IMR-90 (cell line): ENCODE measurements at regions not wholly inside any gene's neighbourhood (a gene's known extent, or its start where the extent isn't known, plus 50 kb on each side); places are given as distances from the start of the nearest gene placed in this dataset.

ENCODE experiments used
- ATAC-seq: fragments of 200-7000 bp; cut with Tn5 transposase; 2 replicates; pipeline ENCODE4 v1.9.1; 2020; ENCODE audit warnings: low read depth, mild to moderate bottlenecking, moderate library complexity
- BruUV-seq: library from RNA; stranded (reverse); fragments of 400-500 nt; replicated peaks from 2 replicates; lab custom pipeline; 2021; lab: Mats Ljungman, UMichigan
- CTCF ChIA-PET: fragments of 300-600 bp; formaldehyde crosslinking; extraction: SDS; loops from one replicate; lab custom pipeline; 2021; ENCODE audit warnings: antibody characterized with exemption; lab: Yijun Ruan, JAX
- POLR2A ChIA-PET: fragments of 300-600 bp; sonication (Branson Sonifier 250); formaldehyde crosslinking; loops from one replicate; lab custom pipeline; 2022; ENCODE audit warnings: antibody characterized with exemption; ENCODE audit not compliant: unreplicated experiment; lab: Charles Lee
- DNase-seq: peaks from one replicate; pipeline ENCODE4 v3.0.0; 2013
- H2AFZ ChIP-seq: replicated peaks from 2 replicates; pipeline ENCODE3; 2013; ENCODE audit warnings: low read length, mild to moderate bottlenecking; ENCODE audit not compliant: poor library complexity
- H2AK5ac ChIP-seq: 2 replicates; pipeline ENCODE4 v1.6.1; 2013; ENCODE audit warnings: low read depth, low read length, inconsistent platforms
- H2AK9ac ChIP-seq: replicated peaks from 2 replicates; pipeline ENCODE3; 2013; ENCODE audit warnings: mild to moderate bottlenecking, low read depth, low read length, moderate library complexity; ENCODE audit not compliant: poor library complexity
- H2BK120ac ChIP-seq: 2 replicates; pipeline ENCODE4 v1.6.1; 2013; ENCODE audit warnings: low read depth, low read length, inconsistent platforms
- H2BK15ac ChIP-seq: 3 replicates; pipeline ENCODE4 v1.6.1; 2013; ENCODE audit warnings: low read depth, low read length, inconsistent platforms
- H2BK20ac ChIP-seq: 2 replicates; pipeline ENCODE4 v1.6.1; 2013; ENCODE audit warnings: low read depth, mild to moderate bottlenecking, inconsistent platforms, low read length, moderate library complexity
- H2BK5ac ChIP-seq: 2 replicates; pipeline ENCODE4 v1.6.1; 2013; ENCODE audit warnings: mild to moderate bottlenecking, low read depth, low read length, inconsistent platforms; ENCODE audit not compliant: poor library complexity, severe bottlenecking
- H3K14ac ChIP-seq: replicated peaks from 2 replicates; pipeline ENCODE4 v1.6.1; 2013; ENCODE audit warnings: low read depth, low read length, inconsistent platforms
- H3K18ac ChIP-seq: 2 replicates; pipeline ENCODE4 v1.6.1; 2013; ENCODE audit warnings: low read depth, low read length, control low read depth
- H3K23ac ChIP-seq: 2 replicates; pipeline ENCODE4 v1.6.1; 2013; ENCODE audit warnings: low read depth, low read length, inconsistent platforms
- H3K27ac ChIP-seq: 2 replicates; pipeline ENCODE4 v1.5.1; 2013; ENCODE audit warnings: mild to moderate bottlenecking, control low read depth, low read length; ENCODE audit not compliant: insufficient read depth
- H3K27me3 ChIP-seq: 2 replicates; pipeline ENCODE4 v1.6.1; 2013; ENCODE audit warnings: low read length; ENCODE audit not compliant: control insufficient read depth, insufficient read depth
- H3K36me3 ChIP-seq: 2 replicates; pipeline ENCODE4 v1.6.1; 2013; ENCODE audit warnings: low read length, mixed read lengths; ENCODE audit not compliant: control insufficient read depth, insufficient read depth
- H3K4ac ChIP-seq: 2 replicates; pipeline ENCODE4 v1.6.1; 2013; ENCODE audit warnings: low read depth, low read length, inconsistent platforms
- H3K4me1 ChIP-seq: 2 replicates; pipeline ENCODE4 v1.6.1; 2013; ENCODE audit warnings: low read length, mixed read lengths; ENCODE audit not compliant: control insufficient read depth, insufficient read depth
- H3K4me2 ChIP-seq: 2 replicates; pipeline ENCODE4 v1.6.1; 2013; ENCODE audit warnings: low read depth, mild to moderate bottlenecking, control low read depth, low read length, moderate library complexity
- H3K4me3 ChIP-seq: 2 replicates; pipeline ENCODE4 v1.5.1; 2013; ENCODE audit warnings: low read depth, mild to moderate bottlenecking, control low read depth, low read length, moderate library complexity; ENCODE audit not compliant: insufficient read depth
- H3K56ac ChIP-seq: 2 replicates; pipeline ENCODE4 v1.6.1; 2013; ENCODE audit warnings: low read length, inconsistent platforms; ENCODE audit not compliant: insufficient read depth; ENCODE audit errors: extremely low read depth
- H3K79me1 ChIP-seq, 2 experiments: 2 replicates each; pipeline ENCODE4 v1.6.1; 2013; ENCODE audit warnings: low read length in 2 of 2, inconsistent platforms in 1 of 2, low read depth in 1 of 2
- H3K9ac ChIP-seq: 2 replicates; pipeline ENCODE4 v1.6.1; 2013; ENCODE audit warnings: low read depth, low read length, control low read depth
- H3K9me1 ChIP-seq: 2 replicates; pipeline ENCODE4 v1.6.1; 2013; ENCODE audit warnings: low read length, inconsistent platforms; ENCODE audit not compliant: insufficient read depth
- H3K9me3 ChIP-seq: 2 replicates; pipeline ENCODE4 v1.6.1; 2013; ENCODE audit warnings: low read length; ENCODE audit not compliant: control insufficient read depth, insufficient read depth
- H4K20me1 ChIP-seq: 2 replicates; pipeline ENCODE4 v1.6.1; 2013; ENCODE audit warnings: low read length, inconsistent platforms; ENCODE audit not compliant: insufficient read depth
- H4K5ac ChIP-seq: 2 replicates; pipeline ENCODE4 v1.6.1; 2013; ENCODE audit warnings: mild to moderate bottlenecking, low read depth, low read length, control low read depth
- H4K8ac ChIP-seq, 2 experiments: 2 replicates each; pipeline ENCODE4 v1.6.1; 2013; ENCODE audit warnings: low read depth in 2 of 2, low read length in 2 of 2, control low read depth in 1 of 2, inconsistent platforms in 1 of 2
- H4K91ac ChIP-seq: 2 replicates; pipeline ENCODE4 v1.6.1; 2013; ENCODE audit warnings: low read depth, low read length, inconsistent platforms; ENCODE audit not compliant: insufficient read depth
- BHLHE40 ChIP-seq: fragments of 150-350 bp; IDR thresholded peaks from 2 replicates; pipeline ENCODE4 v1.6.1; 2016; ENCODE audit warnings: mild to moderate bottlenecking, low read depth, low read length
- CEBPB ChIP-seq: IDR thresholded peaks from 2 replicates; pipeline ENCODE4 v1.6.1; 2012; ENCODE audit warnings: low read depth, low read length, improper control_type of control experiment
- CHD1 ChIP-seq: IDR thresholded peaks from 2 replicates; pipeline ENCODE4 v1.6.1; 2012; ENCODE audit warnings: low read depth, low read length, improper control_type of control experiment
- CTCF ChIP-seq: conservative IDR thresholded peaks from 2 replicates; pipeline ENCODE4 v1.5.1; 2012; ENCODE audit warnings: mild to moderate bottlenecking, low read depth, low read length, improper control_type of control experiment
- ELK1 ChIP-seq: fragments of 150-350 bp; IDR thresholded peaks from 2 replicates; pipeline ENCODE4 v1.6.1; 2016; ENCODE audit warnings: low read depth, mild to moderate bottlenecking, low read length, moderate library complexity, borderline replicate concordance
- FOS ChIP-seq: fragments of 150-350 bp; IDR thresholded peaks from 2 replicates; pipeline ENCODE4 v1.6.1; 2016; ENCODE audit warnings: low read depth, low read length
- MAFK ChIP-seq: IDR thresholded peaks from 2 replicates; pipeline ENCODE4 v1.6.1; 2012; ENCODE audit warnings: low read depth, low read length, improper control_type of control experiment
- MAZ ChIP-seq: IDR thresholded peaks from 2 replicates; pipeline ENCODE4 v1.6.1; 2012; ENCODE audit warnings: low read depth, mild to moderate bottlenecking, low read length, improper control_type of control experiment, moderate library complexity, borderline replicate concordance
- MXI1 ChIP-seq: IDR thresholded peaks from 2 replicates; pipeline ENCODE4 v1.6.1; 2012; ENCODE audit warnings: low read depth, mild to moderate bottlenecking, low read length, moderate library complexity, borderline replicate concordance
- NFE2L2 ChIP-seq: fragments of 150-350 bp; IDR thresholded peaks from 2 replicates; pipeline ENCODE4 v1.6.1; 2016; ENCODE audit warnings: low read depth, mild to moderate bottlenecking, low read length
- POLR2A ChIP-seq: IDR thresholded peaks from 2 replicates; pipeline ENCODE4 v1.6.1; 2012; ENCODE audit warnings: mild to moderate bottlenecking, low read depth, low read length
- RAD21 ChIP-seq: IDR thresholded peaks from 2 replicates; pipeline ENCODE4 v1.6.1; 2012; ENCODE audit warnings: low read length, improper control_type of control experiment
- RCOR1 ChIP-seq: IDR thresholded peaks from 2 replicates; pipeline ENCODE4 v1.6.1; 2012; ENCODE audit warnings: mild to moderate bottlenecking, low read length, improper control_type of control experiment; ENCODE audit not compliant: insufficient replicate concordance
- RFX5 ChIP-seq: IDR thresholded peaks from 2 replicates; pipeline ENCODE4 v1.8.0; 2012; ENCODE audit warnings: low read depth, mild to moderate bottlenecking, low read length, moderate library complexity
- SMC3 ChIP-seq: fragments of 150-350 bp; IDR thresholded peaks from 2 replicates; pipeline ENCODE4 v1.6.1; 2016; ENCODE audit warnings: low read depth, mild to moderate bottlenecking, antibody characterized with exemption, low read length, moderate library complexity
- USF2 ChIP-seq: fragments of 150-350 bp; IDR thresholded peaks from 2 replicates; pipeline ENCODE4 v1.6.1; 2017; ENCODE audit warnings: mild to moderate bottlenecking, antibody characterized with exemption, low read length, low read depth
- WGBS, 2 experiments: methylation state at CpG; one replicate each; pipeline versions ENCODE4 v1.1.5 to v1.1.7; 2013; ENCODE audit warnings: missing lambda C conversion rate in 2 of 2; ENCODE audit not compliant: insufficient read length in 1 of 2; ENCODE audit errors: extremely low coverage in 2 of 2; 5-methylcytosine and 5-hydroxymethylcytosine counted together
- dilution Hi-C: fragments of 300-500 bp; cut with HindIII; formaldehyde crosslinking; loops from one replicate; pipeline ENCODE4 v1.14.3; 2018; ENCODE audit warnings: low sequenced_read_pairs; ENCODE audit not compliant: unreplicated experiment
- in situ Hi-C: fragments of 300-500 bp; cut with MboI; formaldehyde crosslinking; loops from 3 replicates; pipeline ENCODE4 v1.14.3; 2019; ENCODE audit warnings: low sequenced_read_pairs, inconsistent platforms, mixed read lengths
- intact Hi-C: fragments of 100-400 bp; cut with micrococcal nuclease; formaldehyde crosslinking; loops from 2 replicates; pipeline ENCODE4 v1.10.0; 2022

GRCh38 chr6:144574796-144575195, 289.7 kb downstream of the UTRN start:
- Histone ChIP-seq H3K4me1 (peaks cover 6% of the 10 kb centered on the region), H4K8ac (no peak overlapping the region), H3K14ac (0 out of 2 replicates have a peak overlapping the region, but pooled peaks have one; percentile 2), H4K20me1 (no peaks in the 10 kb centered on the region), H3K4ac (no peak overlapping the region), H2BK5ac (no peak overlapping the region), H3K18ac (no peak overlapping the region), H3K23ac (no peak overlapping the region), H3K27ac (no peak overlapping the region), H3K79me1 (no peaks in the 10 kb centered on the region; a peak in 1 of 4 replicates), H3K56ac (no peak overlapping the region), H3K4me3 (no peak overlapping the region), H3K4me2 (no peak overlapping the region), H2AK9ac (no peak overlapping the region), H2BK20ac (no peak overlapping the region), H3K27me3 (no peaks in the 10 kb centered on the region), H2AFZ (no peak overlapping the region), H3K9me3 (no peaks in the 10 kb centered on the region), H2BK120ac (no peak overlapping the region), H3K36me3 (peaks cover 3% of the 10 kb centered on the region; the same call in 1 of the 2 replicates), H4K91ac (no peak overlapping the region), H4K5ac (no peak overlapping the region), H3K9me1 (peaks cover 3% of the 10 kb centered on the region; the same call in 1 of the 2 replicates), H2BK15ac (no peak overlapping the region), H2AK5ac (no peak overlapping the region), H3K9ac (no peak overlapping the region)
- ChIA-PET POLR2A (no interaction called here), CTCF (no interaction called here)
- TF ChIP-seq CEBPB (no peak), RFX5 (no peak), RAD21 (no peak), MAZ (no peak), ELK1 (no peak), SMC3 (no peak), RCOR1 (no peak), CHD1 (no peak), USF2 (no peak), MAFK (no peak), MXI1 (no peak), NFE2L2 (no peak), FOS (no peak), BHLHE40 (no peak), POLR2A (no peak), CTCF (no peak)
- peak; percentile 16 for DNase-seq
- intact Hi-C loops: no loop called here
- WGBS, 2 experiments: no CpG with 5 or more reads among the region's 2 CpGs
- peak; percentile 17 for ATAC-seq
- in situ Hi-C loops: no loop called here
- dilution Hi-C loops: no loop called here
- no TSS peak for BruUV-seq
